ENCODE measurements at regions not wholly inside any gene's neighbourhood (a gene's known extent, or its start where the extent isn't known, plus 50 kb on each side); places are given as distances from the start of the nearest gene placed in this dataset.

- H3K36me3 Mint-ChIP-seq (ENCODE audit: low read depth), result no peaks in the 10 kb centered on the region
- no peak for DNase-seq
- ChIA-PET POLR2A (no interaction called here), CTCF (no interaction called here)
- H3K4me3 Mint-ChIP-seq, result no peak overlapping the region
- intact Hi-C loops (cut with micrococcal nuclease), result no loop called here
- peaks cover 2% of the 10 kb centered on the region for H3K4me1 Mint-ChIP-seq
- H3K27me3 Mint-ChIP-seq, result peaks cover 5% of the 10 kb centered on the region
- ATAC-seq (ENCODE audit: low read depth), result no peak
- no peaks in the 10 kb centered on the region for H3K9me3 Mint-ChIP-seq
- TF ChIP-seq, protein P1, sequence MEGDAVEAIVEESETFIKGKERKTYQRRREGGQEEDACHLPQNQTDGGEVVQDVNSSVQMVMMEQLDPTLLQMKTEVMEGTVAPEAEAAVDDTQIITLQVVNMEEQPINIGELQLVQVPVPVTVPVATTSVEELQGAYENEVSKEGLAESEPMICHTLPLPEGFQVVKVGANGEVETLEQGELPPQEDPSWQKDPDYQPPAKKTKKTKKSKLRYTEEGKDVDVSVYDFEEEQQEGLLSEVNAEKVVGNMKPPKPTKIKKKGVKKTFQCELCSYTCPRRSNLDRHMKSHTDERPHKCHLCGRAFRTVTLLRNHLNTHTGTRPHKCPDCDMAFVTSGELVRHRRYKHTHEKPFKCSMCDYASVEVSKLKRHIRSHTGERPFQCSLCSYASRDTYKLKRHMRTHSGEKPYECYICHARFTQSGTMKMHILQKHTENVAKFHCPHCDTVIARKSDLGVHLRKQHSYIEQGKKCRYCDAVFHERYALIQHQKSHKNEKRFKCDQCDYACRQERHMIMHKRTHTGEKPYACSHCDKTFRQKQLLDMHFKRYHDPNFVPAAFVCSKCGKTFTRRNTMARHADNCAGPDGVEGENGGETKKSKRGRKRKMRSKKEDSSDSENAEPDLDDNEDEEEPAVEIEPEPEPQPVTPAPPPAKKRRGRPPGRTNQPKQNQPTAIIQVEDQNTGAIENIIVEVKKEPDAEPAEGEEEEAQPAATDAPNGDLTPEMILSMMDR (IDR thresholded peaks at IDR 0.05), result no peak
- no peak overlapping the region for H3K27ac Mint-ChIP-seq
Measured at GRCh38 chr3:53991240-53991639, 99.6 kb upstream of the SELENOK start.

GRCh38 chr3:53989946-53990345 is 98.3 kb upstream of the SELENOK start:
- intact Hi-C loops (cut with micrococcal nuclease), result no loop called here
- H3K27me3 Mint-ChIP-seq, result peaks cover 5% of the 10 kb centered on the region
- DNase-seq, result no peak
- H3K9me3 Mint-ChIP-seq, result no peaks in the 10 kb centered on the region
- POLR2A ChIA-PET, result no interaction called here
- TF ChIP-seq, protein P1 (IDR thresholded peaks at IDR 0.05), result no peak
- H3K36me3 Mint-ChIP-seq (ENCODE audit: low read depth), result no peaks in the 10 kb centered on the region
- CTCF ChIA-PET, result no interaction called here
- no peak overlapping the region for H3K4me3 Mint-ChIP-seq
- no peak for ATAC-seq (ENCODE audit: low read depth)
- H3K4me1 Mint-ChIP-seq, result no peaks in the 10 kb centered on the region
- no peak overlapping the region for H3K27ac Mint-ChIP-seq

DNA sequence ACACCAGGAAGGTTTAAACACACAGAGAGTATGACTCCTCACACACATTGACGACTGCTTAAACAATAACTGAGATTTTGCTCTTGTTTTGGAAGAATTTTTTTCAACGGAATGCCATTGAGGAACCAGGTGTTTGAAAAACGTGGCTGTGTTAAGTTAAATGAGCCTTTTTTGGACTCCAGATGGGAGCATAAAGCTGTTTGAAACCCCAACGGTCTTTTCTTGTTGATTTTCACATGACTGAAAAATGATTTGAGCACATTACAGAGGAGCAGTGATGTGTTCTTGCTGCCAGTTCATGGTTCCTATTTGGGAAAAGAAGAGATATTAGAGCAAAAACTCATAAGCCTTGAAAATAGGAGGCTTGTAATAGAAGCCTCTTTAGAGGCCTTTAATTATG is 97.8 kb upstream of the SELENOK start:
- ATAC-seq (ENCODE audit: low read depth), result no peak
- Mint-ChIP-seq H3K36me3 (ENCODE audit: low read depth) (no peaks in the 10 kb centered on the region), H3K27ac (no peak overlapping the region), H3K9me3 (no peaks in the 10 kb centered on the region), H3K4me3 (no peak overlapping the region), H3K27me3 (peaks cover 5% of the 10 kb centered on the region), H3K4me1 (no peaks in the 10 kb centered on the region)
- POLR2A ChIA-PET, result no interaction called here
- intact Hi-C loops (cut with micrococcal nuclease), result no loop called here
- CTCF ChIA-PET, result no interaction called here
- TF ChIP-seq, protein P1 (IDR thresholded peaks at IDR 0.05), result no peak
- DNase-seq, result no peak

- Mint-ChIP-seq H3K27ac (no peak overlapping the region), H3K4me1 (no peaks in the 10 kb centered on the region), H3K36me3 (ENCODE audit: low read depth) (no peaks in the 10 kb centered on the region), H3K4me3 (no peak overlapping the region), H3K27me3 (peaks cover 5% of the 10 kb centered on the region), H3K9me3 (peaks cover 10% of the 10 kb centered on the region)
- TF ChIP-seq, protein P1 (IDR thresholded peaks at IDR 0.05), result no peak
- intact Hi-C loops (cut with micrococcal nuclease), result no loop called here
- DNase-seq (no peak), ATAC-seq (ENCODE audit: low read depth) (no peak)
- POLR2A ChIA-PET, result no interaction called here
- CTCF ChIA-PET, result no interaction called here
Measured at GRCh38 chr3:53978386-53978785, 86.7 kb upstream of the SELENOK start.

GRCh38 chr3:53975382-53975781 is 83.7 kb upstream of the SELENOK start:
- CTCF ChIA-PET, result no interaction called here
- no peak overlapping the region for H3K4me3 Mint-ChIP-seq
- peaks cover 17% of the 10 kb centered on the region for H3K9me3 Mint-ChIP-seq
- H3K36me3 Mint-ChIP-seq (ENCODE audit: low read depth), result no peaks in the 10 kb centered on the region
- no peak overlapping the region for H3K27ac Mint-ChIP-seq
- peaks cover 5% of the 10 kb centered on the region for H3K27me3 Mint-ChIP-seq
- TF ChIP-seq, protein P1 (IDR thresholded peaks at IDR 0.05), result no peak
- DNase-seq, result no peak
- intact Hi-C loops (cut with micrococcal nuclease), result no loop called here
- no peak for ATAC-seq (ENCODE audit: low read depth)
- POLR2A ChIA-PET, result no interaction called here
- H3K4me1 Mint-ChIP-seq, result no peaks in the 10 kb centered on the region
